IMR-90 (cell line): ENCODE measurements at regions not wholly inside any gene's neighbourhood (a gene's known extent, or its start where the extent isn't known, plus 50 kb on each side); places are given as distances from the start of the nearest gene placed in this dataset.

Experiments used
- CTCF ChIP-seq: conservative IDR thresholded peaks from 2 replicates; pipeline ENCODE4 v1.5.1; 2012; ENCODE audit warnings: mild to moderate bottlenecking, low read depth, low read length, improper control_type of control experiment
- POLR2A ChIP-seq: IDR thresholded peaks from 2 replicates; pipeline ENCODE4 v1.6.1; 2012; ENCODE audit warnings: mild to moderate bottlenecking, low read depth, low read length
- RAD21 ChIP-seq: IDR thresholded peaks from 2 replicates; pipeline ENCODE4 v1.6.1; 2012; ENCODE audit warnings: low read length, improper control_type of control experiment
- RCOR1 ChIP-seq: IDR thresholded peaks from 2 replicates; pipeline ENCODE4 v1.6.1; 2012; ENCODE audit warnings: mild to moderate bottlenecking, low read length, improper control_type of control experiment; ENCODE audit not compliant: insufficient replicate concordance

DNA sequence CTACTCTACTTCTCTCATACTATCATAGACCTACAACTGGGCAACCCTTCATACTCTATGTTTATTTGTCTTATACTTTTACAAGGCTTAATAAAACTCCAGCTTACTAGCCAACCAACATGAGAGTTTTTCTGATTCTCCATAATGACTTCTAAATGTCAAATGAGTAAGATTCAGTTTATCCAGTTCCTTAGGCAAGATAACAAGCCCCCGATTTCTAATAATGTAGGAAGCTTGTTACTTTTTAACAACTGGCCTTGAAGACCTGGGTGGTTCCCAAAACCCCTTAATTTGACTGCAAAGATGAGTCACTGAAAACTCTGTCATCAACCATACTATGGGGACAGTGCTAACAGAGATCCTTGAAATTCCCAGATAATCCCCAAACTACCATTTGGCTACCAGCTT is 294.6 kb upstream of the ACTBL2 start:
- TF ChIP-seq CTCF (no peak), RAD21 (no peak), RCOR1 (no peak), POLR2A (no peak)
